ENCODE measurements at regions not wholly inside any gene's neighbourhood (a gene's known extent, or its start where the extent isn't known, plus 50 kb on each side); places are given as distances from the start of the nearest gene placed in this dataset.
A peak's percentile ranks its signal among the peaks of the same experiment; 100 is the strongest.

- no CpG with 5 or more reads among the region's 2 CpGs for WGBS (ENCODE audit: extremely low coverage, insufficient read length, low lambda C conversion rate)
- H3K23ac ChIP-seq (ENCODE audit: insufficient read length, low read depth, low read length), result no peak overlapping the region
- no peak overlapping the region for H2BK20ac ChIP-seq (ENCODE audit: low read depth, low read length, poor library complexity, severe bottlenecking)
- H4K91ac ChIP-seq (ENCODE audit: insufficient read length, low read depth, low read length), result no peak overlapping the region
- H2BK120ac ChIP-seq (ENCODE audit: low read depth, low read length, poor library complexity, severe bottlenecking), result no peak overlapping the region
- no peaks in the 10 kb centered on the region; the same call in 1 of the 2 replicates for H3K4me1 ChIP-seq (ENCODE audit: insufficient read depth, low read length)
- Mint-ChIP-seq H3K27ac (no peak overlapping the region), H3K4me3 (no peak overlapping the region), H3K9me3 (peaks cover 14 to 16% of the 10 kb centered on the region in 2 experiments), H3K27me3 (ENCODE audit: low read depth) (no peaks in the 10 kb centered on the region; the same call in 1 of the 2 replicates), H3K4me1 (peaks cover 5 to 9% of the 10 kb centered on the region in 2 experiments; a peak in 3 of 4 replicates), H3K36me3 (ENCODE audit: insufficient read depth in 1 of 3, low read depth in 3 of 3) (peaks cover 0 to 24% (median 10%) of the 10 kb centered on the region in 3 experiments; a peak in 4 of 7 replicates)
- H2AK5ac ChIP-seq (ENCODE audit: insufficient read length, low read length), result no peak overlapping the region
- H2BK15ac ChIP-seq (ENCODE audit: low read depth, low read length), result no peak overlapping the region
- H4K8ac ChIP-seq (replicated peaks; ENCODE audit: insufficient read length, low read depth, low read length), result no peak overlapping the region
- H3T11ph ChIP-seq (ENCODE audit: low read length), result no peak overlapping the region
- no peak overlapping the region for H3K18ac ChIP-seq (ENCODE audit: insufficient read length, low read depth, low read length)
- no peak overlapping the region for H3K14ac ChIP-seq (ENCODE audit: insufficient read depth, low read length)
- no peak overlapping the region for H3K27ac ChIP-seq (ENCODE audit: insufficient read length, low read depth, low read length)
- H2BK12ac ChIP-seq (ENCODE audit: insufficient read length, low read depth, low read length), result no peak overlapping the region
- H3K56ac ChIP-seq (ENCODE audit: insufficient read length, low read depth, low read length), result no peak overlapping the region
- peak; percentile 55 for DNase-seq
- no peak overlapping the region for H2AFZ ChIP-seq (ENCODE audit: low read length)
- H4K20me1 ChIP-seq (ENCODE audit: control insufficient read depth, insufficient read depth, insufficient read length), result no peaks in the 10 kb centered on the region
- H2BK5ac ChIP-seq (ENCODE audit: insufficient read length, low read length), result no peak overlapping the region
- no peak overlapping the region for H3K4ac ChIP-seq (ENCODE audit: low read depth, low read length)
- no peaks in the 10 kb centered on the region for H3K79me1 ChIP-seq (ENCODE audit: insufficient read depth, low read depth, low read length, poor library complexity, severe bottlenecking)
- no peaks in the 10 kb centered on the region for H3K9me3 ChIP-seq (ENCODE audit: control insufficient read depth, low read depth, low read length)
- TF ChIP-seq, protein P1, sequence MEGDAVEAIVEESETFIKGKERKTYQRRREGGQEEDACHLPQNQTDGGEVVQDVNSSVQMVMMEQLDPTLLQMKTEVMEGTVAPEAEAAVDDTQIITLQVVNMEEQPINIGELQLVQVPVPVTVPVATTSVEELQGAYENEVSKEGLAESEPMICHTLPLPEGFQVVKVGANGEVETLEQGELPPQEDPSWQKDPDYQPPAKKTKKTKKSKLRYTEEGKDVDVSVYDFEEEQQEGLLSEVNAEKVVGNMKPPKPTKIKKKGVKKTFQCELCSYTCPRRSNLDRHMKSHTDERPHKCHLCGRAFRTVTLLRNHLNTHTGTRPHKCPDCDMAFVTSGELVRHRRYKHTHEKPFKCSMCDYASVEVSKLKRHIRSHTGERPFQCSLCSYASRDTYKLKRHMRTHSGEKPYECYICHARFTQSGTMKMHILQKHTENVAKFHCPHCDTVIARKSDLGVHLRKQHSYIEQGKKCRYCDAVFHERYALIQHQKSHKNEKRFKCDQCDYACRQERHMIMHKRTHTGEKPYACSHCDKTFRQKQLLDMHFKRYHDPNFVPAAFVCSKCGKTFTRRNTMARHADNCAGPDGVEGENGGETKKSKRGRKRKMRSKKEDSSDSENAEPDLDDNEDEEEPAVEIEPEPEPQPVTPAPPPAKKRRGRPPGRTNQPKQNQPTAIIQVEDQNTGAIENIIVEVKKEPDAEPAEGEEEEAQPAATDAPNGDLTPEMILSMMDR (conservative IDR thresholded peaks at IDR 0.05), result peak; percentile 85
- no peak overlapping the region for H3K9ac ChIP-seq (ENCODE audit: extremely low read depth, insufficient read length, low read length)
- H3K23me2 ChIP-seq (ENCODE audit: insufficient read length, low read depth, low read length, poor library complexity, severe bottlenecking), result no peaks in the 10 kb centered on the region
- H4K5ac ChIP-seq (ENCODE audit: insufficient read length, low read depth, low read length), result no peak overlapping the region
- H3K27me3 ChIP-seq (ENCODE audit: insufficient read depth, low read length), result no peaks in the 10 kb centered on the region
- H3K4me2 ChIP-seq (ENCODE audit: insufficient read depth, insufficient read length, low read length), result no peak overlapping the region
- H3K79me2 ChIP-seq (ENCODE audit: insufficient read depth, low read length), result no peaks in the 10 kb centered on the region
Measured at GRCh38 chr4:84258905-84259830, 239.9 kb downstream of the NKX6-1 start.
